Posterior cingulate gyrus (tissue), 11 donors: ENCODE measurements at regions not wholly inside any gene's neighbourhood (a gene's known extent, or its start where the extent isn't known, plus 50 kb on each side); places are given as distances from the start of the nearest gene placed in this dataset.

Experiments used
- DNase-seq, 10 donors: peaks; one replicate each; pipeline versions ENCODE4 v3.0.0 to v3.0.0-alpha.2; 2020 to 2021; ENCODE audit warnings: mixed read lengths in 3 of 10
- intact Hi-C: fragments of 100-400 bp; cut with DNase I; formaldehyde crosslinking; loops from one replicate; pipeline ENCODE4 v1.15.1; 2023

DNA sequence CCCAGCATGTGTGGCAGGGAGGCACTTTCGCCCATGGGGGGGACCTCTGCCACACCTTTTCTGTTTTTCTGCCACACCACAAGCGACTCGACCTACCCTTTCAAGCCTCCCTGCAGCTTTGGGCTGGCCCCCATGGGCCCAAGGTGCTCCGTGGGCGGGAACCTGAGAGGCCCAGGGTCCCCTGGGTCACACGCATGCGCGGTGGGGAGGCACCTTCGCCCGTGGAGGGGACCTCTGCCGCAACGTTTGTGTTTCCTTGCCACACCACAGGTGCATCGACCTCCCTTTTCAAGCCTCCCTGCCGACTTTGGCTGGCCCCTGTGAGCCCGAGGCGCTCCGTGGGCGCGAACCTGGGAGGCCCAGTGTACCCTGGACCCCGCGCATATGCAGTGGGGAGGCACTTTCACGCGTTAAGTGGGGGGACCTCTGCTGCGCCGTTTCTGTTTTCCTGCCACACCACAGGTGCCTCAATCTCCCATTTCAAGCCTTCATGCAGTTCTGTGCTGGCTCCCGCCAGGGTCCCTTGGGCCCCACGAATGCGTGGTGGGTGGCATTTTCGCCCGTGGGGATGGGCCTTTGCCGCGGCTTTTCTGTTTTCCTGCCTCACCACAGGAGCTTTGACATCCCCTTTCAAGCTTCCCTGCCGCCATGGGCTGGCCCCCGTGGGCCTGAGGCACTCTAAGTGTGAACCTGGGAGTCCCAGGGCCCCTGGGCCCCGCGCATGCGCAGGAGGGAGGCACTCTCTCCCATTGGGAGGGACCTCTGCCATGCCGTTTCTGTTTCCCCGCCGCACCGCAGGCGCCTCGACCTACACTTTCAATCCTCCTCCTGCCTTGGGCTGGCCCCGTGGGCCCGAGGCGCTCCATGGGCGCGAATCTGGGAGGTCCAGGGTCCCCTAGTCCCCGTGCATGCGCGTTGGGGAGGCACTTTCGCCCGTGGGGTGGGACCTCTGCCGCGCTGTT, 332.2 kb downstream of the ALG10 start:
- DNase-seq: no peak
- intact Hi-C loops: no loop called here

- intact Hi-C loops: no loop called here
These were observed 334.1 kb downstream of the ALG10 start for GRCh38 chr12:34356233-34356987.

GRCh38 chr12:34357791-34358190, 335.5 kb downstream of the ALG10 start:
- no peak for DNase-seq
- intact Hi-C loops: no loop called here

More at GRCh38 chr12:34356233-34356987, 334.1 kb downstream of the ALG10 start:
- no peak for DNase-seq

DNA sequence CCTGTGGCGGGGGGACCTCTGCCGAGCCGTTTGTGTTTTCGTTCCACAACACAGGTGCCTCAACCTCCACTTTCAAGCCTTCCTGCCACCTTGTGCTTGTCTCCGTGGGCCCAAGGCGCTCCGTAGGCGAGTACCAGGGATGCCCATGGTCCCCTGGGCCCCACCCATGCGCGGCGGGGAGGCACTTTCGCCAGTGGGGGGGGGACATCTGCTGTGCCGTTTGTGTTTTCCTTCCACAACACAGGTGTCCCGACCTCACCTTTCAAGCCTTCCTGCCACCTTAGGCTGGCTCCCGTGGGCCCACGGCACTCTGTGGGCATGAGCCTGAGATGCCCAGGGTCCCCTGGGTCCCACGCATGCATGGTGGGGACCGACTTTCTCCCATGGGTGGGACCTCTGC, 335.9 kb downstream of the ALG10 start:
- no peak for DNase-seq
- intact Hi-C loops: no loop called here

DNA sequence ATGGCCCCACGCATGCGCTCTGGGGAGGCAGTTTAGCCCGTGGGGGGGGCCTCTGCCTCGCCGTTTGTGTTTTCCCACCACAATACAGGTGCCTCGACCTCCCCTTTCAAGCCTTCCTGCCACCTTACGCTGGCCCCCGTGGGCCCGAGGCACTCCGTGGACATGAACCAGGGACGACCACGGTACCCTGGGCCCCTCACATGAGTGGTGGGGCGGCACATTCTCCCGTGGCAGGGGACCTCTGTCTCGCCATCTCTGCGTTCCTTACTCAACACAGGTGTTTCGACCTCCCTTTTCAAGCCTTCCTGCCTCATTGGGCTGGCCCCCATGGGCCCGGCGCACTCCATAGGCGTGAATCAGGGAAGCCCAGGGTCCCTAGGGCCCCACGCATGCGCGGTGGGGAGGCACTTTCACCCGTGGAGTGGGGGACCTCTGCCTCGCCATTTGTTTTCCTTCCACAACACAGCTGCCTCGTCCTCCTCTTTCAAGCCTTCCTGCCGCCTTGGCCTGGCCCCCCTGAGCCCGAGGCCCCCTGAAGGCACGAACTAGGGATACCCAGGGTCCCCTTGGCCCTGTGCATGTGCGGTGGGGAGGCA, 339.5 kb downstream of the ALG10 start:
- intact Hi-C loops: no loop called here
- DNase-seq: no peak

DNA sequence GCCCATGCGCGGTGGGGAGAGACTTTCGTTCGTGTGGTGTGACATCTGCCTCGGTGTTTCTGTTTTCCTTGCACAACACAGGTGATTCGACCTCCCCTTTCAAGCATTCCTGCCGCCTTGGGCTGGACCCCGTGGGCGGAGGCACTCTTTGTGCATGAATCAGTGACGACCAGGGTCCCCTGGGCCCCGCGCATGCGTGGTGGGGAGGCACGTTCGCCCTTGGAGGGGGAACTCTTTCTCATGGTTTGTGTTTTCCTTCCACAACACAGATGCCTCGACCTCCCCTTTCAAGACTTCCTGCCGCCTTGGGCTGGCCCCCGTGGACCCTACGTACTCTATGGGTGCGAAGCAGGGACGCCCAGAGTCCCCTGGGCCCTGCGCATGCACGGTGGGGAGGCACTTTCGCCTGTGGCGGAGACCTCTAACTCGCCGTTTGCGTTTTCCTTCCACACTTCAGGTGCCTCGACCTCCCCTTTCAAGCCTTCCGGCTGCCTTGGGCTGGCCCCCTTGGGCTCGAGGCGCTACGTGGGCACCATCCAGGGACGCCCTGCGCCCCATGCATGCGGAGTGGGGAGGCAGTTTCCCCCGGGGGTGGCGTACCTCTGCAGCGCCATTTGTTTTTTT, 340.9 kb downstream of the ALG10 start:
- no peak for DNase-seq
- intact Hi-C loops: no loop called here

DNA sequence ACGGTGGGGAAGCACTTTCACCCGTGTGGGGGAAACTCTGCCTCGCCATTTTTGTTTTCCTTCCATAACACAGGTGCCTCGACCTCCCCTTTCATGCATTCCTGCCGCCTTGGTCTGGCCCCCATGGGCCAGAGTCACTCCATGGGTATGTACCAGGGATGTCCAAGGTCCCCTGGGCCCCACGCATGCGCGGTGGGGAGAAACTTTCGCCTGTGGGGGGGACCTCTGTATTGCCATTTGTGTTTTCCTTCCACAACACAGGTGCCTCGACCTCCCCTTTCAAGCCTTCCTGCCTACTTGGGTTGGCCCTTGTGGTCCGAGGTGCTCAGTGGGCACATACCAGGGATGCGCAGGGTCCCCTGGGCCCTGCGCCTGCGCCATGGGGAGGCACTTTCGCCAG, 345.8 kb downstream of the ALG10 start:
- DNase-seq: no peak
- intact Hi-C loops: no loop called here

DNA sequence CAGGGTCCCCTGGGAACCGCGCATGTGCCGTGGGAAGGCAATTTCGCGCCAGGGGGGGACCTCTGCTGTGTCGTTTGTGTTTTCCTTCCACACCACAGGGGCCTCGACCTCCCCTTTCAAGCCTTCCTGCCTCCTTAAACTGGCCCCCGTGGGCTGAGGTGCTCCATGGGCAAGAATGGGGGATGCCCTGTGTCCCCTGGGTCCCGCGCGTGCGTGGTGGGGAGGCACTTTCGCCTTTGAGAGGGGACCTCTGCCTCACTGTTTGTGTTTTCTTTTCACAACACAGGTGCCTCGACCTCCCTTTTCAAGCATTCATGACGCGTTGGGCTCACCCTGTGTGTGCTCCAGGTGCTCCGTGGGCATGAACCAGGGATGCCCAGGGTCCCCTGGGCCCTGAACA, 348.8 kb downstream of the ALG10 start:
- intact Hi-C loops: no loop called here

DNA sequence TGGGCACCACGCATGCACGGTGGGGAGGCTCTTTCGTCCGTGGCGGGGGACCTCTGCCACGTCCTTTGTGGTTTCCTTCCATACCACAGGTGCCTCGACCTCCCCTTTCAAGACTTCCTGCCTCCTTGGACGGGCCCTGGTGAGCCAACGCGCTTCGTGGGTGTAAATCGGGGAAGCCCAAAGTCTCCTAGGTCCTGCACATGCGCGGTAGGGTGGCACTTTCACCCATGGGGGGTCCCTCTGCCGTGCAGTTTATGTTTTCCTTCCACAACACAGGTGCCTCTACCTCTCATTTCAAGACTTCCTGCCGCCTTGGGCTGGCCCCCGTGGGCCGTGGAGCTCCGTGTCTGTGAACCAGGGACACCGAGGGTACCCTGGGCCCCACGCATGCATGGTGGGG, 349.7 kb downstream of the ALG10 start:
- intact Hi-C loops: no loop called here
- DNase-seq: no peak

More for the DNA sequence above, 348.8 kb downstream of the ALG10 start:
- no peak for DNase-seq

GRCh38 chr12:34373926-34374325, 351.6 kb downstream of the ALG10 start:
- intact Hi-C loops: no loop called here
- DNase-seq: no peak

DNA sequence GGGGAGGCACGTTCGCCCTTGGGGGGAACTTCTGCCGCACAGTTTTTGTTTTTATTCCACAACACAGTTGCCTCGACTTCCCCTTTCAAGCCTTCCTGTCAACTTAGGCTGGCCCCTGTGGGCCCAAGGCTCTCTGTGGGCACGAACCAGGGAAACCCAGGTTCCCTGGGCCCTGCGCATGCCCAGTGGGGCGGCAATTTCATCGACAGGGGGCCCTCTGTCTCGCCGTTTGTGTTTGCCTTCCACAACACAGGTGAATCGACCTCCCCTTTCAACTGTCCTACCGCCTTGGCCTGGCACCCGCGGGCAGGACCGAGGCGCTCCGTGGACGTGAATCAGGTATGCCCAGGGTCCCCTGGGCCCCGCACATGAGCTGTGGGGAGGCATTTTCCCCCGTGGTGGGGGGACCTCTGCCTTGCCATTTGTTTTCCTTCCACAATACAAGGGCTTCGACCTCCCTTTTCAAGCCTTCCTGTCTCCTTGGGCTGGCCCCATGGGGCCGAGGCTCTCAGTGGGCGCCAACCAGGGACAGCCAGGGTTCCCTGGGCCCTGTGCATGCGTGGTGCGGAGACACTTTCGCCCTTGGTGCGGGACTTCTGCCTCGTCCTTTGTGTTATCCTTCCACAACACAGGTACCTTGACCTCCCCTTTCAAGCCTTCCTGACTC, 354.0 kb downstream of the ALG10 start:
- intact Hi-C loops: no loop called here

DNA sequence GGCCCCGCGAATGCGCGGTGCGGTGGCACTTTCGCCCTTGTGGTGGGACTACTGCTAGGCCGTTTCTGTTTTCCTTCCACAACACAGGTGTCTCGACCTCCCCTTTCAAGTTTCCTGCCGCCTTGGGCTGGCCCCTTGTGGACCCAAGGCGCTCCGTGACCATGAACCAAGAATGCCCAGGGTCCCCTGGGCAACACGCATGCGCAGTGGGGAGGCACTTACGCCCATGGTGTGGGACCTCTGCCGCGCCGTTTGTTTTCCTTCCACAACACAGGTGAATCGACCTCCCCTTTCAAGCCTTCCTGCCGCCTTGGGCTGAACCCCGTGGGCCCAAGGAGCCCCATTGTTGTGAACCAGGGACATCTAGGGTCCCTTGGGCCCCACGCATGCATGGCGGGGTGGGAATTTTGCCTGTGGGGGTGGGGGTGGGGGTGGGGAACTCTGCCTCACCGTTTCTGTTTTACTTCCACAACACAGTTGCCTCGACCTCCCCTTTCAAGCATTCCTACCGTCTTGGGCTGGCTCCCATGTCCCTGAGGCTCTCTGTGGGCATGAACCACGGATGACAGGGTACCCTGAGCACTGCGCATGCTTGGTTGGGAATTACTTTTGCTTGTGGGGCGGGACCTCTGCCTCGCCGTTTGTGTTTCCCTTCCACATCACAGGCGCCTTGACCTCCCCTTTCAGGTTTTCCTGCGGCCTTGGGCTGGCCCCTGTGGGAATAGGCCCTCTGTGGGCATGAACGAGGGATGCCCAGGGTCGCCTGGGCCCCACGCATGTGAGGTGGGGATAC, 355.1 kb downstream of the ALG10 start:
- no peak for DNase-seq
- intact Hi-C loops: no loop called here

More for the DNA sequence above, 354.0 kb downstream of the ALG10 start:
- DNase-seq: no peak

DNA sequence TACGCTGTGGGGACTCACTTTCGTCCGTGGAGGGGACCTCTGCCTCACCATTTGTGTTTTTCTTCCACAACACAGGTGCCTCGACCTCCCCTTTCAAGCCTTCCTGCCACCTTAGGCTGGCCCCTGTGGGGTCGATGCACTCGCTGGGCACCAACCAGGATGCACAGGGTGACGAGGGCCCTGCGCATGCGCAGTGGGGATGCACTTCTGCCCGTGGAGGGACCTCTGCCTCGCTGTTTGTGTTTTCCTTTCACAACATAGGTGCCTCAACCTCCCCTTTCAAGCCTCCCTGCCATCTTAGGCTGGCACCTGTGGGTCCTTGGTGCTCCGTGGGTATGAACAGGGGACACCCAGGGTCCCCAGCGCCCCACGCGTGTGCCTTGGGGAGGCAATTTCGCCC, 356.8 kb downstream of the ALG10 start:
- DNase-seq: no peak
- intact Hi-C loops: no loop called here

- no peak for DNase-seq
- intact Hi-C loops: no loop called here
These were observed 362.4 kb downstream of the ALG10 start for GRCh38 chr12:34384693-34385092.

GRCh38 chr12:34386016-34386415, 363.7 kb downstream of the ALG10 start:
- intact Hi-C loops: no loop called here

GRCh38 chr12:34386621-34387255, 364.4 kb downstream of the ALG10 start:
- DNase-seq: peak in 3 of 10 donors; percentile 39 to 70 (median 57)
- intact Hi-C loops: no loop called here

More at GRCh38 chr12:34386016-34386415, 363.7 kb downstream of the ALG10 start:
- peak in 1 of 10 donors; percentile 43 for DNase-seq

GRCh38 chr12:34387711-34388635, 365.7 kb downstream of the ALG10 start:
- intact Hi-C loops: no loop called here
- DNase-seq: peak in 3 of 10 donors; percentile 39 to 59 (median 54)
